ENCODE measurements at regions not wholly inside any gene's neighbourhood (a gene's known extent, or its start where the extent isn't known, plus 50 kb on each side); places are given as distances from the start of the nearest gene placed in this dataset.

GRCh38 chr6:65903992-65904391 lies 197.0 kb upstream of the EYS start:
- Histone ChIP-seq H3K27ac (ENCODE audit: low read length) (no peak overlapping the region), H3K4me1 (ENCODE audit: insufficient read depth, low read length) (no peaks in the 10 kb centered on the region), H3K4me3 (ENCODE audit: low read depth in 1 of 2, low read length in 2 of 2) (no peak overlapping the region), H3K9me3 (ENCODE audit: insufficient read depth, low read length, severe bottlenecking) (no peaks in the 10 kb centered on the region), H2AFZ (ENCODE audit: low read depth, low read length) (no peak overlapping the region), H4K20me1 (ENCODE audit: insufficient read depth, low read length) (no peaks in the 10 kb centered on the region), H3K4me2 (ENCODE audit: insufficient read depth, low read length) (no peak overlapping the region), H3K9ac (ENCODE audit: low read depth, low read length) (no peak overlapping the region), H3K36me3 (ENCODE audit: insufficient read depth, low read length) (no peaks in the 10 kb centered on the region), H3K79me2 (ENCODE audit: insufficient read depth, low read length) (no peaks in the 10 kb centered on the region), H3K27me3 (ENCODE audit: insufficient read depth, low read length, poor library complexity) (no peaks in the 10 kb centered on the region)
- TF ChIP-seq CTCF (IDR thresholded peaks at IDR 0.05; ENCODE audit: borderline replicate concordance, extremely low read depth, low read length, poor library complexity, severe bottlenecking) (no peak), EZH2 (IDR thresholded peaks at IDR 0.05; ENCODE audit: borderline replicate concordance, low read depth, low read length, severe bottlenecking) (no peak)
- no peak for DNase-seq
- ATAC-seq (ENCODE audit: insufficient read depth, low read depth) = no peak

- Histone ChIP-seq H3K79me2 (ENCODE audit: insufficient read depth, low read length) (no peaks in the 10 kb centered on the region), H2AFZ (ENCODE audit: low read depth, low read length) (no peak overlapping the region), H4K20me1 (ENCODE audit: insufficient read depth, low read length) (no peaks in the 10 kb centered on the region), H3K27ac (ENCODE audit: low read length) (no peak overlapping the region), H3K4me1 (ENCODE audit: insufficient read depth, low read length) (no peaks in the 10 kb centered on the region), H3K27me3 (ENCODE audit: insufficient read depth, low read length, poor library complexity) (no peaks in the 10 kb centered on the region), H3K4me2 (ENCODE audit: insufficient read depth, low read length) (no peak overlapping the region), H3K36me3 (ENCODE audit: insufficient read depth, low read length) (no peaks in the 10 kb centered on the region), H3K4me3 (ENCODE audit: low read depth in 1 of 2, low read length in 2 of 2) (no peak overlapping the region), H3K9me3 (ENCODE audit: insufficient read depth, low read length, severe bottlenecking) (peaks cover 4% of the 10 kb centered on the region), H3K9ac (ENCODE audit: low read depth, low read length) (no peak overlapping the region)
- DNase-seq (no peak), ATAC-seq (ENCODE audit: insufficient read depth, low read depth) (no peak)
- no peak for TF ChIP-seq EZH2 (IDR thresholded peaks at IDR 0.05; ENCODE audit: borderline replicate concordance, low read depth, low read length, severe bottlenecking)
- no peak for TF ChIP-seq CTCF (IDR thresholded peaks at IDR 0.05; ENCODE audit: borderline replicate concordance, extremely low read depth, low read length, poor library complexity, severe bottlenecking)
These were observed 193.9 kb upstream of the EYS start for GRCh38 chr6:65900928-65901327.

GRCh38 chr6:65896140-65896539 lies 189.1 kb upstream of the EYS start:
- Histone ChIP-seq H3K79me2 (ENCODE audit: insufficient read depth, low read length) (no peaks in the 10 kb centered on the region), H3K36me3 (ENCODE audit: insufficient read depth, low read length) (no peaks in the 10 kb centered on the region), H2AFZ (ENCODE audit: low read depth, low read length) (no peak overlapping the region), H4K20me1 (ENCODE audit: insufficient read depth, low read length) (no peaks in the 10 kb centered on the region), H3K27me3 (ENCODE audit: insufficient read depth, low read length, poor library complexity) (no peaks in the 10 kb centered on the region), H3K9me3 (ENCODE audit: insufficient read depth, low read length, severe bottlenecking) (peaks cover 4% of the 10 kb centered on the region), H3K9ac (ENCODE audit: low read depth, low read length) (no peak overlapping the region), H3K4me3 (ENCODE audit: low read depth in 1 of 2, low read length in 2 of 2) (no peak overlapping the region), H3K27ac (ENCODE audit: low read length) (no peak overlapping the region), H3K4me1 (ENCODE audit: insufficient read depth, low read length) (no peaks in the 10 kb centered on the region), H3K4me2 (ENCODE audit: insufficient read depth, low read length) (no peak overlapping the region)
- no peak for TF ChIP-seq CTCF (IDR thresholded peaks at IDR 0.05; ENCODE audit: borderline replicate concordance, extremely low read depth, low read length, poor library complexity, severe bottlenecking)
- TF ChIP-seq EZH2 (IDR thresholded peaks at IDR 0.05; ENCODE audit: borderline replicate concordance, low read depth, low read length, severe bottlenecking) = no peak
- ATAC-seq (ENCODE audit: insufficient read depth, low read depth) (no peak), DNase-seq (no peak)

GRCh38 chr6:65876668-65877067 lies 169.6 kb upstream of the EYS start:
- no peak overlapping the region for H2AFZ ChIP-seq (ENCODE audit: low read depth, low read length)
- H3K9ac ChIP-seq (ENCODE audit: low read depth, low read length) = no peak overlapping the region
- no peak overlapping the region for H3K27ac ChIP-seq (ENCODE audit: low read length)
- H3K4me1 ChIP-seq (ENCODE audit: insufficient read depth, low read length) = no peaks in the 10 kb centered on the region
- H3K36me3 ChIP-seq (ENCODE audit: insufficient read depth, low read length) = no peaks in the 10 kb centered on the region
- no peaks in the 10 kb centered on the region for H3K79me2 ChIP-seq (ENCODE audit: insufficient read depth, low read length)
- H3K4me2 ChIP-seq (ENCODE audit: insufficient read depth, low read length) = no peak overlapping the region
- no peak overlapping the region for H3K4me3 ChIP-seq (ENCODE audit: low read depth in 1 of 2, low read length in 2 of 2)
- no peak for TF ChIP-seq CTCF (IDR thresholded peaks at IDR 0.05; ENCODE audit: borderline replicate concordance, extremely low read depth, low read length, poor library complexity, severe bottlenecking)
- no peak for TF ChIP-seq EZH2 (IDR thresholded peaks at IDR 0.05; ENCODE audit: borderline replicate concordance, low read depth, low read length, severe bottlenecking)
- H3K9me3 ChIP-seq (ENCODE audit: insufficient read depth, low read length, severe bottlenecking) = no peaks in the 10 kb centered on the region
- no peak for DNase-seq
- no peaks in the 10 kb centered on the region for H4K20me1 ChIP-seq (ENCODE audit: insufficient read depth, low read length)
- ATAC-seq (ENCODE audit: insufficient read depth, low read depth) = no peak
- no peaks in the 10 kb centered on the region for H3K27me3 ChIP-seq (ENCODE audit: insufficient read depth, low read length, poor library complexity)
